ENCODE measurements at regions not wholly inside any gene's neighbourhood (a gene's known extent, or its start where the extent isn't known, plus 50 kb on each side); places are given as distances from the start of the nearest gene placed in this dataset.
A peak's percentile ranks its signal among the peaks of the same experiment; 100 is the strongest.

DNA sequence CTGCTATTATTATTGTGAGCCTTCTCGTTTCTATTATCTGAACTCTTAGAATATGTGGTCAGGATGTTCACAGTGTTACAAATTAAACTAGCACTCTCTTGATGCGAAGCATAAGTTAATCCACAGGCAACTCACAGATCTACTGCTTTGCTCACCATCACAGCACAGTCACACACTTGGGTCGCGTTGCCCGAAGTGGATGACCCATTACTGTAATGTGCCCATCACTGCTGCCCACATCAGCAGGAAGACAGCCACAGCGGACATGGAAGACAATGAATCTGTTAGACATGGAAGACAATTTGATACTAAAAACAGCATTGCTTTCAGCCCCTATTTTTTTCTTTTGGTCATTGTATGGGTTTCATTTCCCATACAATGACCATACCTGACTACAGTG is 216.4 kb upstream of the B3GAT1 start:
- no peaks in the 10 kb centered on the region for H3K36me3 ChIP-seq (ENCODE audit: control insufficient read depth in 2 of 4, insufficient read depth in 4 of 4, low read length in 3 of 4)
- 81% methylated on average over 6 of the region's 6 CpGs; no CpG with 5 or more reads in 1 of the 2 experiments for WGBS, 2 experiments (ENCODE audit: extremely low coverage in 1 of 2, insufficient coverage in 1 of 2, insufficient read length in 1 of 2, insufficient replicate concordance in 2 of 2, low coverage in 1 of 2, low lambda C conversion rate in 2 of 2, missing lambda C conversion rate in 1 of 2)
- H3K9me3 ChIP-seq (ENCODE audit: insufficient read depth in 2 of 2, low read depth in 1 of 2, low read length in 1 of 2) = no peaks in the 10 kb centered on the region
- H3K23ac ChIP-seq (ENCODE audit: insufficient read length) = no peak overlapping the region
- no peak overlapping the region for H3K4me3 ChIP-seq (ENCODE audit: extremely low read depth in 1 of 4, insufficient read depth in 2 of 4, low read depth in 3 of 4, low read length in 4 of 4)
- H3K56ac ChIP-seq (replicated peaks; ENCODE audit: insufficient read length, low read depth, low read length) = no peak overlapping the region
- H3K23me2 ChIP-seq (ENCODE audit: low read depth, low read length) = no peaks in the 10 kb centered on the region
- H2AK5ac ChIP-seq (ENCODE audit: low read depth, low read length) = no peak overlapping the region
- no peaks in the 10 kb centered on the region for H4K20me1 ChIP-seq (replicated peaks in 1 of 2; ENCODE audit: control insufficient read depth in 1 of 2, insufficient read depth in 2 of 2, low read length in 2 of 2)
- no peak overlapping the region for H3K27ac ChIP-seq (ENCODE audit: low read depth, low read length)
- no peak overlapping the region for H4K8ac ChIP-seq (ENCODE audit: extremely low read depth, insufficient read depth, low read length)
- H3K4me1 ChIP-seq (replicated peaks in 1 of 4; ENCODE audit: control insufficient read depth in 3 of 4, insufficient read depth in 4 of 4, low read length in 3 of 4) = peaks cover 0 to 3% (median 1%) of the 10 kb centered on the region in 4 experiments; a peak in 2 of 7 replicates
- H2BK12ac ChIP-seq (ENCODE audit: low read depth, low read length) = no peak overlapping the region
- no peak overlapping the region for H3K4ac ChIP-seq (replicated peaks; ENCODE audit: insufficient read length, low read depth, low read length)
- no peak for TF ChIP-seq ZNF274 (IDR thresholded peaks at IDR 0.05; ENCODE audit: borderline replicate concordance, extremely low read depth, low read length)
- TF ChIP-seq POU5F1 (IDR thresholded peaks at IDR 0.05; ENCODE audit: low read depth, low read length) = no peak
- no peak for TF ChIP-seq TCF12 (IDR thresholded peaks at IDR 0.05; ENCODE audit: low read depth, low read length)
- no peak for TF ChIP-seq SP2 (IDR thresholded peaks at IDR 0.05; ENCODE audit: low read length)
- no peak for TF ChIP-seq EGR1 (IDR thresholded peaks at IDR 0.05; ENCODE audit: borderline replicate concordance, low read depth, low read length)
- no peak for TF ChIP-seq SP1 (IDR thresholded peaks at IDR 0.05; ENCODE audit: low read depth, low read length)
- FAIRE-seq (no peak), DNase-seq (ENCODE audit: low read depth in 1 of 2, low spot score in 2 of 2) (peak in 1 of 2 experiments; percentile 19)
- no peak overlapping the region for H2AFZ ChIP-seq (ENCODE audit: low read length)
- H3K79me2 ChIP-seq (ENCODE audit: control insufficient read depth in 1 of 2, insufficient read depth in 2 of 2, low read length in 2 of 2) = no peaks in the 10 kb centered on the region
- H2BK120ac ChIP-seq (replicated peaks; ENCODE audit: low read depth, low read length) = no peak overlapping the region
- H3K4me2 ChIP-seq (ENCODE audit: insufficient read depth in 1 of 2, low read depth in 2 of 2, low read length in 2 of 2) = no peak overlapping the region
- no peaks in the 10 kb centered on the region for H3K79me1 ChIP-seq (ENCODE audit: low read depth, low read length)
- no peak overlapping the region for H2BK5ac ChIP-seq (ENCODE audit: low read depth, low read length)
- H4K91ac ChIP-seq (replicated peaks; ENCODE audit: insufficient read length, low read length) = no peak overlapping the region
- POLR2A ChIA-PET (ENCODE audit: partially characterized antibody) = no interaction called here
- no peaks in the 10 kb centered on the region for H3K27me3 ChIP-seq (replicated peaks in 1 of 4; ENCODE audit: control insufficient read depth in 3 of 4, extremely low read depth in 1 of 4, insufficient read depth in 3 of 4, low read length in 3 of 4)
- CTCF ChIA-PET (ENCODE audit: partially characterized antibody) = interaction anchor here (0.8 to 0.9 kb wide), 2 partner anchors 18 to 181 kb away, joined by 3 read pairs; no protein-coding TSS in a partner anchor
- no peak overlapping the region for H2BK15ac ChIP-seq (ENCODE audit: low read length)
- H2BK20ac ChIP-seq (ENCODE audit: low read length) = no peak overlapping the region
- no peak overlapping the region for H4K5ac ChIP-seq (ENCODE audit: insufficient read length, low read depth, low read length)
- H3K14ac ChIP-seq (ENCODE audit: insufficient read length) = no peak overlapping the region
- no peak overlapping the region for H3K9ac ChIP-seq (replicated peaks in 1 of 4; ENCODE audit: extremely low read depth in 1 of 4, low read depth in 3 of 4, low read length in 3 of 4)
- H3K18ac ChIP-seq (ENCODE audit: extremely low read depth, low read length) = no peak overlapping the region
